ENCODE measurements at regions not wholly inside any gene's neighbourhood (a gene's known extent, or its start where the extent isn't known, plus 50 kb on each side); places are given as distances from the start of the nearest gene placed in this dataset.
A peak's percentile ranks its signal among the peaks of the same experiment; 100 is the strongest.
"Not testable (repeated sequence)": the region's sequence is repeated elsewhere in the genome, so short reads cannot be mapped to it uniquely, and the experiment has no call there.

DNA sequence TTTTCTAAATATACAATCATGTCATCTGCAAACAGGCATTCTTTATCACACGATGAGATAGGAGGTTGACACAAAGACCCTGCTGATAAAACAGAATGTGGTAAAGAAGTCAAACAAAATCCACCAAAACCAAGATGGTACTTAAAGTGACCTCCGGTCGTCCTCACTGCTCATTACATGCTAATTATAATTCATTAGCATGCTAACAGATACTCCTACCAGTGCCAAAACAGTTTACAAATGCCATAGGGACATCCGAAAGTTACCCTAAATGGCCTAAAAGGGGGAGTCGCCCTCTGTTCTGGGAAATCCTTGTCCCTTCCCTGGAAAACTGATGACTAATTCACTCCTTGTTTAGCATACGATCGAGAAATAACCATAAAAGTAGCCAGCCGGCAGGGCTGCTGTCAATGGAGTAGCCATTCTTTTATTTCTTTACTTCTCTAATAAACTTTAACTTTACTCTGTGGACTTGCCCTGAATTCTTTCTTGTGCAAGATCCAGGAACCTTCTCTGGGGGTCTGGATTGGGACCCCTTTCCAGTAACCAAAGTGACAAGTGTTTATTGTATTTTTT is 126.6 kb downstream of the CCDC71L start:
- TF ChIP-seq POLR2A (IDR thresholded peaks at IDR 0.05) (no peak), POLR2AphosphoS5 (IDR thresholded peaks at IDR 0.05; ENCODE audit: insufficient read depth in 1 of 2, low read depth in 1 of 2) (no peak)
- TF ChIP-seq, protein P1, sequence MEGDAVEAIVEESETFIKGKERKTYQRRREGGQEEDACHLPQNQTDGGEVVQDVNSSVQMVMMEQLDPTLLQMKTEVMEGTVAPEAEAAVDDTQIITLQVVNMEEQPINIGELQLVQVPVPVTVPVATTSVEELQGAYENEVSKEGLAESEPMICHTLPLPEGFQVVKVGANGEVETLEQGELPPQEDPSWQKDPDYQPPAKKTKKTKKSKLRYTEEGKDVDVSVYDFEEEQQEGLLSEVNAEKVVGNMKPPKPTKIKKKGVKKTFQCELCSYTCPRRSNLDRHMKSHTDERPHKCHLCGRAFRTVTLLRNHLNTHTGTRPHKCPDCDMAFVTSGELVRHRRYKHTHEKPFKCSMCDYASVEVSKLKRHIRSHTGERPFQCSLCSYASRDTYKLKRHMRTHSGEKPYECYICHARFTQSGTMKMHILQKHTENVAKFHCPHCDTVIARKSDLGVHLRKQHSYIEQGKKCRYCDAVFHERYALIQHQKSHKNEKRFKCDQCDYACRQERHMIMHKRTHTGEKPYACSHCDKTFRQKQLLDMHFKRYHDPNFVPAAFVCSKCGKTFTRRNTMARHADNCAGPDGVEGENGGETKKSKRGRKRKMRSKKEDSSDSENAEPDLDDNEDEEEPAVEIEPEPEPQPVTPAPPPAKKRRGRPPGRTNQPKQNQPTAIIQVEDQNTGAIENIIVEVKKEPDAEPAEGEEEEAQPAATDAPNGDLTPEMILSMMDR (IDR thresholded peaks at IDR 0.05), result no peak
- DNase-seq (ENCODE audit: extremely low spot score in 2 of 2), result no peak
- peaks cover 8% of the 10 kb centered on the region for H3K4me1 ChIP-seq
- H3K27ac ChIP-seq, result peak overlapping the region; percentile 60
- H3K4me3 ChIP-seq, result no peak overlapping the region
- no peaks in the 10 kb centered on the region for H3K36me3 ChIP-seq
- intact Hi-C loops (cut with DNase I), result no loop called here
- no peaks in the 10 kb centered on the region for H3K9me3 ChIP-seq
- no peaks in the 10 kb centered on the region for H3K27me3 ChIP-seq

DNA sequence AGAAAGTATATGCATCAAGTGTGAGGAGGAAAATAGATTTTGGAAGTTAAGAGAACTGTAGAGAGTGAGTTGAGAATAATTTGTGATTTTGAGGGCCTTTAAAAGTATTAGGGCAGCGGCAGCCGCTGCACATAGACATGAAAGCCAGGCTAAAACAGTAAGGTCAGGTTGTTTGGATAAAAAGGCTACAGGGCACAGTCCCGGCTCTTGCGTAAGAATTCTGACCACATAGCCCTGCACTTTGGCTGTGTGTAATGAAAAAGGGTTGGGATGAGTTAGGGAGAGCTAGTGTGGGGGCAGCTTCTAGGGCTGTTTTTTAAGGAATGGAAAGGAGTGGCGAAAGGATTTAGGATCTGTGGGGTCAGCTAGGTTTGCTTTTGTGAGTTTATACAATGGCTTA is 130.8 kb downstream of the CCDC71L start:
- H3K9me3 ChIP-seq; H3K4me1 ChIP-seq; H3K36me3 ChIP-seq; intact Hi-C loops (cut with DNase I); H3K27me3 ChIP-seq; H3K4me3 ChIP-seq; DNase-seq (ENCODE audit: extremely low spot score in 2 of 2); H3K27ac ChIP-seq: not testable (repeated sequence)

DNA sequence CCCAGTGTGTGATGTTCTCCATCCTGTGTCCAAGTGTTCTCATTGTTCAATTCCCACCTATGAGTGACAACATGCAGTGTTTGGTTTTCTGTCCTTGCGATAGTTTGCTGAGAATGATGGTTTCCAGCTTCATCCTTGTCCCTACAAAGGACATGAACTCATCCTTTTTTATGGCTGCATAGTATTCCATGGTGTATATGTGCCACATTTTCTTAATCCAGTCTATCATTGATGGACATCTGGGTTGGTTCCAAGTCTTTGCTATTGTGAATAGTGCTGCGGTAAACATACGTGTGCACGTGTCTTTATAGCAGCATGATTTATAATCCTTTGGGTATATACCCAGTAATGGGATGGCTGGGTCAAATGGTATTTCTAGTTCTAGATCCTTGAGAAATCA is 134.3 kb downstream of the CCDC71L start:
- H3K4me1 ChIP-seq; H3K36me3 ChIP-seq; H3K27me3 ChIP-seq; DNase-seq (ENCODE audit: extremely low spot score in 2 of 2); H3K4me3 ChIP-seq; intact Hi-C loops (cut with DNase I); H3K9me3 ChIP-seq; H3K27ac ChIP-seq: not testable (repeated sequence)

DNA sequence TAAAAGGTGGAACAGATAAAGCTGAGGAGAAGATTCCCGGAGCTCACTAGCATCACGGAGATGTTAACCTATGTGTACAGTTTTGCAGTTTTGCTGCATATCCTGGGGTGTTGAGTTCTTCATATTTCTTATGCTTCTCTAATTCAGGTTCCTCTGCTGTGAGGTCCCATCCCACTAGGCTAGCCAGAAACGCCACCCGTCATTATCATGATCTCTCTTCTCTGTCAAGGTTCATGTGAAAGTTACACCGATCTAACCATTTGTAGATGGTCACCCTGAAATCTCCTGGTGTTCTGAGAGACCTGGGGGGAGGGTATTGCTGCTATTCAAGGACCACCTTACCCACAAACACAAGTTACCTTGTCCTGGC is 136.3 kb downstream of the CCDC71L start:
- Histone ChIP-seq H3K27ac (no peak overlapping the region), H3K4me1 (no peaks in the 10 kb centered on the region), H3K27me3 (no peaks in the 10 kb centered on the region), H3K36me3 (no peaks in the 10 kb centered on the region), H3K9me3 (no peaks in the 10 kb centered on the region), H3K4me3 (no peak overlapping the region)
- TF ChIP-seq POLR2AphosphoS5 (IDR thresholded peaks at IDR 0.05; ENCODE audit: insufficient read depth in 1 of 2, low read depth in 1 of 2) (no peak), POLR2A (IDR thresholded peaks at IDR 0.05) (no peak)
- TF ChIP-seq, protein P1 (IDR thresholded peaks at IDR 0.05), result no peak
- DNase-seq (ENCODE audit: extremely low spot score in 2 of 2), result no peak
- intact Hi-C loops (cut with DNase I), result no loop called here

DNA sequence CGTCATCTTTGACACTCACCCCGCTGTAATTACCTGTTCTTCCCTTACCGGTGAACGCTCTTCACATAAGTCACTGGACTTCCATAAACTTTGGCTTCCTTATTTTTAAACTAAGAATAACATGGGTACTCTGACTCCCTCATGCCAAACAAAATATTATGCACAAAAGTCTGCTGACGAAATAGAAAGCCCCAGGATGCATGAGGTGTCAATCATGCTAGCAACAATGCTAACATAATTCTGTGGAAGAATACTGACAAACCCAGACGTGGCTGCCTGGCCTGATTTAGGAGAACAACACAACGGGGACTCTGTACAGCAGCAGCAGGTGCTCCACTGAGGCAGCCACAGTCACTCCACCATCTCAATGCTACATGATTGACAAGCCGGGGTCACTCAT is 137.5 kb downstream of the CCDC71L start:
- no peak overlapping the region for H3K27ac ChIP-seq
- intact Hi-C loops (cut with DNase I), result no loop called here
- no peaks in the 10 kb centered on the region for H3K9me3 ChIP-seq
- no peaks in the 10 kb centered on the region for H3K27me3 ChIP-seq
- no peaks in the 10 kb centered on the region for H3K4me1 ChIP-seq
- no peak overlapping the region for H3K4me3 ChIP-seq
- no peak for DNase-seq (ENCODE audit: extremely low spot score in 2 of 2)
- no peaks in the 10 kb centered on the region for H3K36me3 ChIP-seq
- TF ChIP-seq POLR2A (IDR thresholded peaks at IDR 0.05) (no peak), POLR2AphosphoS5 (IDR thresholded peaks at IDR 0.05; ENCODE audit: insufficient read depth in 1 of 2, low read depth in 1 of 2) (no peak)
- TF ChIP-seq, protein P1 (IDR thresholded peaks at IDR 0.05), result no peak

DNA sequence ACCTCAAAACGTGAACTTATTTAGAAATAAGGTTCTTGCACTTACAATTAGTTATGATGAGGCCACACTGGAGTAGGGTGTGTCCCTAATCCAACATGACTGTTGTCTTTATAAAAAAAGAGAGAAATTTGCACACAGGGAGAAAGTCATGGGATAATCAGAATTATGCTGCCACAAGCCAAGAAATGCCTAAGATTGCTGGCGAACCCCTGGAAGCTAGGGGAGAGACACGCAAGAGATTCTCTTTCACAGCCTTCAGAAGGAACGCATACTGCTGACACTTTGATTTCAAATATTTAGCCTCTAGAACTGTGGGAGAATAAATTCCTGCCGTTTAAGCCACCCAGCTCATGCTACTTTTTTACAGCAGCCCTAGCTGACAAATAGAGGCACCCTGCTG is 138.3 kb downstream of the CCDC71L start:
- H3K4me1 ChIP-seq, result no peaks in the 10 kb centered on the region
- no peak for DNase-seq (ENCODE audit: extremely low spot score in 2 of 2)
- TF ChIP-seq POLR2AphosphoS5 (IDR thresholded peaks at IDR 0.05; ENCODE audit: insufficient read depth in 1 of 2, low read depth in 1 of 2), result no peak
- TF ChIP-seq, protein P1 (IDR thresholded peaks at IDR 0.05), result no peak
- TF ChIP-seq POLR2A (IDR thresholded peaks at IDR 0.05), result no peak
- H3K9me3 ChIP-seq, result no peaks in the 10 kb centered on the region
- intact Hi-C loops (cut with DNase I), result no loop called here
- no peaks in the 10 kb centered on the region for H3K36me3 ChIP-seq
- H3K4me3 ChIP-seq, result no peak overlapping the region
- H3K27ac ChIP-seq, result no peak overlapping the region
- H3K27me3 ChIP-seq, result no peaks in the 10 kb centered on the region
